HL-60 (cell line): ENCODE measurements at regions not wholly inside any gene's neighbourhood (a gene's known extent, or its start where the extent isn't known, plus 50 kb on each side); places are given as distances from the start of the nearest gene placed in this dataset.
"Not testable (repeated sequence)": the region's sequence is repeated elsewhere in the genome, so short reads cannot be mapped to it uniquely, and the experiment has no call there.

Experiments
- CTCF ChIP-seq: IDR thresholded peaks from one replicate; pipeline ENCODE4 v1.5.1; 2011; ENCODE audit warnings: low read length, control low read depth, inconsistent platforms; ENCODE audit not compliant: insufficient read depth
- GABPA ChIP-seq: IDR thresholded peaks from 2 replicates; pipeline ENCODE4 v1.6.1; 2012; ENCODE audit warnings: low read depth
- POLR2AphosphoS5 ChIP-seq: IDR thresholded peaks from 2 replicates; pipeline ENCODE4 v1.6.1; 2012; ENCODE audit warnings: low read depth
- SPI1 ChIP-seq: IDR thresholded peaks from 2 replicates; pipeline ENCODE4 v1.6.1; 2012; ENCODE audit warnings: low read depth, mild to moderate bottlenecking, borderline replicate concordance
- TF ChIP-seq, protein P1 (sequence below): IDR thresholded peaks from 2 replicates; pipeline ENCODE4 v1.6.1; 2012; ENCODE audit warnings: low read depth; ENCODE audit not compliant: insufficient replicate concordance

GRCh38 chr16:59612910-59613620 lies 878.9 kb upstream of the GOT2 start:
- TF ChIP-seq CTCF, POLR2AphosphoS5, GABPA, SPI1: not testable (repeated sequence)
- TF ChIP-seq, protein P1, sequence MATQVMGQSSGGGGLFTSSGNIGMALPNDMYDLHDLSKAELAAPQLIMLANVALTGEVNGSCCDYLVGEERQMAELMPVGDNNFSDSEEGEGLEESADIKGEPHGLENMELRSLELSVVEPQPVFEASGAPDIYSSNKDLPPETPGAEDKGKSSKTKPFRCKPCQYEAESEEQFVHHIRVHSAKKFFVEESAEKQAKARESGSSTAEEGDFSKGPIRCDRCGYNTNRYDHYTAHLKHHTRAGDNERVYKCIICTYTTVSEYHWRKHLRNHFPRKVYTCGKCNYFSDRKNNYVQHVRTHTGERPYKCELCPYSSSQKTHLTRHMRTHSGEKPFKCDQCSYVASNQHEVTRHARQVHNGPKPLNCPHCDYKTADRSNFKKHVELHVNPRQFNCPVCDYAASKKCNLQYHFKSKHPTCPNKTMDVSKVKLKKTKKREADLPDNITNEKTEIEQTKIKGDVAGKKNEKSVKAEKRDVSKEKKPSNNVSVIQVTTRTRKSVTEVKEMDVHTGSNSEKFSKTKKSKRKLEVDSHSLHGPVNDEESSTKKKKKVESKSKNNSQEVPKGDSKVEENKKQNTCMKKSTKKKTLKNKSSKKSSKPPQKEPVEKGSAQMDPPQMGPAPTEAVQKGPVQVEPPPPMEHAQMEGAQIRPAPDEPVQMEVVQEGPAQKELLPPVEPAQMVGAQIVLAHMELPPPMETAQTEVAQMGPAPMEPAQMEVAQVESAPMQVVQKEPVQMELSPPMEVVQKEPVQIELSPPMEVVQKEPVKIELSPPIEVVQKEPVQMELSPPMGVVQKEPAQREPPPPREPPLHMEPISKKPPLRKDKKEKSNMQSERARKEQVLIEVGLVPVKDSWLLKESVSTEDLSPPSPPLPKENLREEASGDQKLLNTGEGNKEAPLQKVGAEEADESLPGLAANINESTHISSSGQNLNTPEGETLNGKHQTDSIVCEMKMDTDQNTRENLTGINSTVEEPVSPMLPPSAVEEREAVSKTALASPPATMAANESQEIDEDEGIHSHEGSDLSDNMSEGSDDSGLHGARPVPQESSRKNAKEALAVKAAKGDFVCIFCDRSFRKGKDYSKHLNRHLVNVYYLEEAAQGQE: not testable (repeated sequence)
